HG02943 (cell line): ENCODE measurements at regions not wholly inside any gene's neighbourhood (a gene's known extent, or its start where the extent isn't known, plus 50 kb on each side); places are given as distances from the start of the nearest gene placed in this dataset.

Experiments
- ATAC-seq: cut with Tn5 transposase; IDR thresholded peaks from one replicate; pipeline ENCODE4 v1.9.1; 2021; ENCODE audit warnings: mild to moderate bottlenecking, low read depth, moderate library complexity; ENCODE audit not compliant: unreplicated experiment

DNA sequence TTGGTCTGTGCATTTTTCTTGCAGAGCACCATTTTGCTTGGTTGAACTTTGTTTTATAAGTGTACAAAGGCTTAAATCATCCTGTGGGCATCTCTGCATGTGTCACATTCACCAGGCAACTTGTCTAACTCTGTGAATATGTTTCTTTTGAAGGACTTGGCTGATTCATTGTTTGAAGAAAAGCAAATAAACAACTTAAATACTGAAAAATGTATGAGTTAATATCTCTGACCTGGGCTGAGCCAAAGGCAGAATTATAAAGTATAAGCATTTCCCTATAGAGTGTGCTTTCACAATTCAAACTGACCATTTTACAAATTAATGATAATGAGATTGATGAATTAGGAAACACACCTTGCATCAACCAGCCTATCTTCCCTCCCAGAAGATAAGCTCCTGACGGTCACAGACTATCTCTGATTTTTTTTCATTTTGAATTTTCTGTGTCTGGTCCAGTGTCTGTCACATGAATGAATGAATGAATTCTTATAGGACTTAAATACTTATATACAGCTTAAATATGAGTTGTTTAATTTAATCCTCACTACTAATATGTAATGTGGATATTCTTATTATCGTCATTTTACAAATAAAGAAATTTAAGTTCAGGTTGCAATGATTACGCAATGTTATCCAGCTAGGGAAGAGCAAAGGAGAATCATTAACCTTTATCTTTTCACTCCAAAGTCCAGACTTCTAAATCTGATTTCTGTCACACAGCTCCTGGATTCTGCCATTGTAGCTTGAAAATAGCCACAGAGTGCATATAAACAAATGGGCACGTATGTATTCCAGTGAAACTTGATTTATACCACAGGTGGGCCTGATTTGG lies 182.0 kb upstream of the PHYHIPL start:
- no peak for ATAC-seq

DNA sequence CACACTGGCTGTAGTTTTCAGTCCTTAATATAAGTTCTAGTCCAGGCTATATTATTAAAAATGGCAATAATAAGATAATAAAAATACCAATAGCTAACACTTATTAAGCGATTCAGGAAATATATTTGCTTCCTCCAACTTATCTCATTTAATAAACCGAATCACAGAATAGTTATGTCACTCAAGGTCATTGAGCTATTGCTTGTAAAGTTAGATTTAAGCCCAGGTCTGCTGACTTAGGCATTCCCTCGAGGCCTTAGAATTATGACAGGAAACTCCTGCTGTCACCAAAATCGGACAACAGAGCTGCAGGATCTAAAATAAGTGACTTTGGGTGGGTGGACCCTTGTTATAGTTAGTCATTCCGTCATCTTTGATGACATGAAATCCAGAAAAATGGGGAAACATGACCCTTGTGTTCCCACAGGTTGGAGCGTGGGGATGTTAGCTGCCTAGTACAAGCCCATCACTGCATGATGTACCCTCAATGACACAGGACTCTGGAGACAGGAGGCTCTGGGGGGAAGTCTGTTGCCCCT lies 181.3 kb upstream of the PHYHIPL start:
- no peak for ATAC-seq

DNA sequence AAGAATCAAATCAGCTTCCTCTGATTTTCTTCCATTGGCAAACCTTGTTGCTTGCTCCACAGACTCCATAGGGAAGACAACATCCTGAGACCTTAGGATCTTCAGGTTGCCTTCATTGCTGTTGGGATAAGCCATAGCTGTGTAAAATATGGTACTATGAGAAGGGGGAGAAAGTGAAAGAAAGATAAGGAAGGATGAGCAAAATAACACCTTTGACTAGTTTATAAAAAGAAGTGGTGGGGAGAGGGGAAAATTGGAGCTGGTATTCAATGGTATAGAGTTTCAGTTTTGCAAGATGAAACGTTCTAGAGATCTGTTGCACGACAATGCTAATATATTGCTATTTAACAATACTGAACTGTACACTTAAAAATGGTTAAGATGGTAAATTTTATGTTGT lies 180.4 kb upstream of the PHYHIPL start:
- ATAC-seq, result no peak

GRCh38 chr10:58996866-58997265 lies 179.6 kb upstream of the PHYHIPL start:
- no peak for ATAC-seq

DNA sequence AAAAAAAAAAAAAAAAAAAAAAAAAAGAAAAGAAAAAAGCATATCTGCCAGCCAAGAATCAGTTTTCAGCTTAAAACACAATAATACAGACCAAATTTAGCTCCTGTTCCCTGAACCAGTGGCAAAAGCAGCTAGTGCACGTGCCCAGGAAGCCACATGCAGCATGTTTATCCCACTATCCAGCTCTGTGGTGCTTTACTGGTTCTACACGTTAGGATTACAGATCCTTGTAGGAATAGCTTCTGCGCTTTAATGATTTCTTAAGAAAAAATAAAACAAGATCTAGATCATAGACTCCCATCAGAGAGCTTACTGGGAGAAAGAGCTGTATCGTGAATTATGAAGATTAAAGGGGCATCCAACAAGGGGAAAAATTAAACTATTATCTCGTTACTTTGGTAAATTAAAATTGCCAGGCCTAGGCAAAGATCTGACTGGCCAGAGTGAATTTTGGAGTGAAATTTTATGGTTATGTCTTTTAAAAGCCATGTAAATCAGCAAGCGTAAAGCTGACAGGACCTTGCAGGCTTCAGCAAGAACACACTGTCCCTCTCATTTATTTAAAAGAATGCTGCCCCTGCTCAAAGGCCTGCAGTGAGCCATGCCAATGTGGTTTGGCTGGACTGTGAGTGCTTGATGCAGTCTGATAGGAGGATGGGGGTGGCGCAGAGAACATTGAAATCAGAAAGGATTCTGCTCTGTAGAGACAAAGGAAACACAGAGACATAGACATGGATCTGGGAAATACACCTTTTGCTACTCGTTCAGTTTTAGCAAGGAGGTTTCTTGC lies 177.3 kb upstream of the PHYHIPL start:
- ATAC-seq, result no peak

GRCh38 chr10:59000162-59000825 lies 176.1 kb upstream of the PHYHIPL start:
- ATAC-seq, result no peak

- ATAC-seq, result no peak
Observed at GRCh38 chr10:59002011-59002410, 174.4 kb upstream of the PHYHIPL start.

- ATAC-seq, result no peak
Observed at GRCh38 chr10:59003203-59003602, 173.2 kb upstream of the PHYHIPL start.

GRCh38 chr10:59004392-59004791 lies 172.1 kb upstream of the PHYHIPL start:
- ATAC-seq, result no peak

DNA sequence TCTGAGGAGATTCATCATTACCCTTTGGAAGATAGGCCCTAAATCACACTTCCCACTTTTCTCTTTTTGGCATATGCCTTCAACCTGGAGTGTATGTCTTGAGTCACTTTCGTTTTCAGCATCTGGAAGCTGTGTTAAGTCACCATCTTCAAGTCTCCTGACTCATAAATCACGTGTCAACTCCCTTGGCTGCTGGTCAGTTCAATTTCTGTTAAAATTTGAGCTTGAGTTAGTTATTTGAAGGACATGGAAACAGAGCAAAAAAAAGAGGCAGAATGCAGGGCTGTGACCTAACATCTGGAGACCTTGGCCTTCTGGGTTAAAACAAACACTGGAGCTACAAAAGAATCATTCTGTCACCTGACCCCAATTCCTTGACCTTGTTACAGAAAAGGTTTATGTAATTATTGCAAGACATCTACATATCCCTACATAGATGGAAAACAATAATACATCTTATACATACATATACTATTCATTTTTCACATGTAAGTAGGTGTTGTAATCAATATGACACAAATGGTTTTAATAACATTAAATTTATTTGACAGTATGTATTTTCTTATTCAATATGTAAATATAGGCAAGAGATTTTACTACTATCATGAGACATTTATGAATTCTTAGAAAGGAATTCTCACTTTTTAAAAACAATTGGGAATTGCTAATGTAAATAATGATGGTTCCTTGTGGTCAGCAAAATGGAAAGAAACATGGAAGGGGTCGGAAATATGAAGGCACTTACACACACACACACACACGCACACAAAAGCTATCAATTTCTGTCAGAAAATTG lies 169.7 kb upstream of the PHYHIPL start:
- no peak for ATAC-seq

GRCh38 chr10:59007307-59008025 lies 169.0 kb upstream of the PHYHIPL start:
- ATAC-seq, result no peak

- ATAC-seq, result no peak
Observed at GRCh38 chr10:59008452-59008851, 168.0 kb upstream of the PHYHIPL start.

- ATAC-seq, result no peak
Observed at GRCh38 chr10:59011972-59012632, 164.3 kb upstream of the PHYHIPL start.

GRCh38 chr10:59012839-59013238 lies 163.6 kb upstream of the PHYHIPL start:
- no peak for ATAC-seq

GRCh38 chr10:59016043-59016442 lies 160.4 kb upstream of the PHYHIPL start:
- ATAC-seq, result no peak

DNA sequence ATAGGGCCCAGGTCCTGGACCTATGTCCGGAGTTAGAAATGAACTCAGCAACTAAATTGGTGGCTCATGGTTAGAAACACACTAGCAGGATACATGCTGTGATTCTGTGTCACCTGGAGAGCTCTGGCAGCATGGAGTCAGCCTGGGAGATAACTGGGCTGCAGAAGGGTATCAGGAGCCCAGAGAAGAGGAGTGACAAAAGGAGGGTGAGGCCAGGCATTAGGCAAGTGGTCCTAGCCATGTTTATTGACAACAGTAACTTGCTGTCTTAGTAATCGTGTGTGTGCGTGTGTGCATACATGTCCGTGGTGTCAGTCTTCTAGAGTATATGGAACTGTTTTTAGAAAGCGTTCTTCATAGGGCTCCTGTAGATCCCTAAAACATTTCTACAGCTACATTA lies 157.5 kb upstream of the PHYHIPL start:
- no peak for ATAC-seq

- ATAC-seq, result no peak
Observed at GRCh38 chr10:59019603-59020002, 156.8 kb upstream of the PHYHIPL start.

DNA sequence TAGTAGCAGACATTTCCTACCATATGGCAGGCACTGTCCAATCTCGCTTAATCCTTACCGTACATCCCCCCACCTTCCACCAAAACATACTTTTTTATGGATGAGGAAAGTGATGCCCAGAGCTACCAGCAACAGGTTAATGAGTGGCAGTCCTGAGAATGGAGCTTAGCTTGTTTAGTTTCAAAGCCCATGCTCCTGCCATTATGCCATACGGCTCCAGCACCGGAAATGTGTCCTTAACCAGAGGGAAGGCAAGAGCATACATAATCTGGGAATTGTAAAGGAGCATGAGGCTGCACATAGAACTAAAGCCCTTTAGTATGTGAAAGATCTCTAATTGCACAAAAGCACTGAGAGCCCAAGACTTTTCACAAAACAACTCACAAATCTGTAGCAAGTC lies 155.9 kb upstream of the PHYHIPL start:
- no peak for ATAC-seq
